Retinal pigment epithelial cell (primary cell): ENCODE measurements at regions not wholly inside any gene's neighbourhood (a gene's known extent, or its start where the extent isn't known, plus 50 kb on each side); places are given as distances from the start of the nearest gene placed in this dataset.

Experiments
- DNase-seq: peaks from one replicate; pipeline ENCODE4 v3.0.0-alpha.2; 2010; ENCODE audit warnings: low read depth
- H3K4me3 ChIP-seq: 2 replicates; pipeline ENCODE4 v1.5.1; 2011; ENCODE audit warnings: mild to moderate bottlenecking, low read length, control low read depth, moderate library complexity
- CTCF ChIP-seq: conservative IDR thresholded peaks from 2 replicates; pipeline ENCODE4 v1.5.1; 2011; ENCODE audit warnings: low read depth, low read length, control low read depth, inconsistent platforms

GRCh38 chr3:163474766-163475165 lies 1603.5 kb downstream of the SI start:
- no peak for DNase-seq
- H3K4me3 ChIP-seq, result no peak overlapping the region
- TF ChIP-seq CTCF, result no peak

GRCh38 chr3:163468531-163469335 lies 1609.6 kb downstream of the SI start:
- no peak for TF ChIP-seq CTCF
- DNase-seq, result no peak
- no peak overlapping the region for H3K4me3 ChIP-seq

GRCh38 chr3:163462446-163462845 lies 1615.8 kb downstream of the SI start:
- DNase-seq, result no peak
- TF ChIP-seq CTCF, result no peak
- no peak overlapping the region for H3K4me3 ChIP-seq

- H3K4me3 ChIP-seq, result no peak overlapping the region
- DNase-seq, result no peak
- no peak for TF ChIP-seq CTCF
Measured at GRCh38 chr3:163450698-163451097, 1627.6 kb downstream of the SI start.

- no peak overlapping the region for H3K4me3 ChIP-seq
- DNase-seq, result no peak
- no peak for TF ChIP-seq CTCF
Measured at GRCh38 chr3:163438760-163439159, 1639.5 kb downstream of the SI start.

GRCh38 chr3:163422671-163423070 lies 1655.6 kb downstream of the SI start:
- no peak for DNase-seq
- no peak overlapping the region for H3K4me3 ChIP-seq
- no peak for TF ChIP-seq CTCF
